H1 (cell line): ENCODE measurements at regions not wholly inside any gene's neighbourhood (a gene's known extent, or its start where the extent isn't known, plus 50 kb on each side); places are given as distances from the start of the nearest gene placed in this dataset.

Experiments used
- CTCF ChIA-PET: fragments of 300-600 bp; sonication (Branson Sonifier 250); formaldehyde crosslinking; loops from one replicate; lab custom pipeline; 2021; ENCODE audit not compliant: partially characterized antibody; lab: Charles Lee
- POLR2A ChIA-PET: fragments of 300-600 bp; sonication (Branson Sonifier 250); formaldehyde crosslinking; loops from one replicate; lab custom pipeline; 2021; ENCODE audit warnings: inconsistent platforms; ENCODE audit not compliant: partially characterized antibody; lab: Charles Lee
- DNase-seq, 2 experiments: peaks; one replicate each; pipeline versions ENCODE4 v3.0.0 to v3.0.0-alpha.2; 2010 to 2022; ENCODE audit warnings: low spot score in 2 of 2, low read depth in 1 of 2, mixed read lengths in 1 of 2
- FAIRE-seq: peaks from 2 replicates; lab custom pipeline; 2011; peaks lifted over from hg19 to GRCh38; lab: Jason Lieb, UNC
- H2AFZ ChIP-seq: 2 replicates; pipeline ENCODE4 v1.8.1; 2012; ENCODE audit warnings: low read length, inconsistent platforms
- H2AK5ac ChIP-seq: 2 replicates; pipeline ENCODE4 v1.6.1; 2013; ENCODE audit warnings: low read depth, low read length
- H2BK120ac ChIP-seq: replicated peaks from 2 replicates; pipeline ENCODE3; 2013; ENCODE audit warnings: low read depth, low read length, inconsistent platforms
- H2BK12ac ChIP-seq: 2 replicates; pipeline ENCODE4 v1.6.1; 2013; ENCODE audit warnings: low read depth, low read length
- H2BK15ac ChIP-seq: 2 replicates; pipeline ENCODE4 v1.6.1; 2013; ENCODE audit warnings: low read length
- H2BK20ac ChIP-seq: 2 replicates; pipeline ENCODE4 v1.6.1; 2013; ENCODE audit warnings: low read length
- H2BK5ac ChIP-seq: 2 replicates; pipeline ENCODE4 v1.6.1; 2013; ENCODE audit warnings: low read depth, low read length
- H3K14ac ChIP-seq: 2 replicates; pipeline ENCODE4 v1.6.1; 2013; ENCODE audit warnings: inconsistent platforms; ENCODE audit not compliant: insufficient read length
- H3K18ac ChIP-seq: 2 replicates; pipeline ENCODE4 v1.6.1; 2013; ENCODE audit warnings: low read length; ENCODE audit errors: extremely low read depth
- H3K23ac ChIP-seq: 2 replicates; pipeline ENCODE4 v1.6.1; 2013; ENCODE audit warnings: inconsistent platforms; ENCODE audit not compliant: insufficient read length
- H3K23me2 ChIP-seq: 2 replicates; pipeline ENCODE4 v1.6.1; 2013; ENCODE audit warnings: low read depth, low read length
- H3K27ac ChIP-seq: 2 replicates; pipeline ENCODE4 v1.6.1; 2011; ENCODE audit warnings: low read depth, low read length, inconsistent platforms
- H3K27me3 ChIP-seq, 4 experiments: replicated peaks in 1 of 4; 1 replicate in 1 of 4; 2 replicates in 3 of 4; pipeline versions ENCODE4 v1.6.1 to v1.8.1; 2011 to 2013; ENCODE audit warnings: low read length in 3 of 4, mild to moderate bottlenecking in 3 of 4, inconsistent platforms in 2 of 4, mixed read lengths in 2 of 4, moderate library complexity in 1 of 4; ENCODE audit not compliant: control insufficient read depth in 3 of 4, insufficient read depth in 3 of 4; ENCODE audit errors: extremely low read depth in 1 of 4
- H3K36me3 ChIP-seq, 4 experiments: 2 replicates each; pipeline versions ENCODE4 v1.6.1 to v1.8.1; 2011 to 2013; ENCODE audit warnings: mild to moderate bottlenecking in 4 of 4, low read length in 3 of 4, moderate library complexity in 2 of 4, control low read depth in 1 of 4, inconsistent platforms in 1 of 4; ENCODE audit not compliant: insufficient read depth in 4 of 4, control insufficient read depth in 2 of 4
- H3K4ac ChIP-seq: replicated peaks from 2 replicates; pipeline ENCODE3; 2013; ENCODE audit warnings: low read length, low read depth, mixed read lengths, inconsistent platforms; ENCODE audit not compliant: insufficient read length
- H3K4me1 ChIP-seq, 4 experiments: replicated peaks in 1 of 4; 1 replicate in 1 of 4; 2 replicates in 3 of 4; pipeline versions ENCODE4 v1.6.1 to v1.8.1; 2011 to 2013; ENCODE audit warnings: low read length in 3 of 4, inconsistent platforms in 2 of 4, mixed read lengths in 1 of 4; ENCODE audit not compliant: insufficient read depth in 4 of 4, control insufficient read depth in 3 of 4
- H3K4me2 ChIP-seq, 2 experiments: 2 replicates each; pipeline versions ENCODE4 v1.6.1 to v1.8.1; 2011 to 2013; ENCODE audit warnings: low read depth in 2 of 2, low read length in 2 of 2, control low read depth in 1 of 2, inconsistent platforms in 1 of 2, mild to moderate bottlenecking in 1 of 2; ENCODE audit not compliant: insufficient read depth in 1 of 2
- H3K4me3 ChIP-seq, 4 experiments: fragments of 200-600, 300-600 bp in 1 of 4; sonication (generic), shearing (Covaris generic), sonication (Bioruptor Twin) in 1 of 4; 2 replicates each; pipeline versions ENCODE4 v1.5.1 to v1.8.1; 2011 to 2016; ENCODE audit warnings: low read length in 4 of 4, low read depth in 3 of 4, control low read depth in 2 of 4, inconsistent platforms in 2 of 4, mild to moderate bottlenecking in 2 of 4, mixed read lengths in 1 of 4, moderate library complexity in 1 of 4; ENCODE audit not compliant: insufficient read depth in 2 of 4; ENCODE audit errors: extremely low read depth in 1 of 4
- H3K56ac ChIP-seq: replicated peaks from 2 replicates; pipeline ENCODE3; 2013; ENCODE audit warnings: low read depth, mild to moderate bottlenecking, mixed read lengths, low read length, inconsistent platforms; ENCODE audit not compliant: insufficient read length
- H3K79me1 ChIP-seq: 2 replicates; pipeline ENCODE4 v1.6.1; 2013; ENCODE audit warnings: low read depth, low read length, control low read depth
- H3K79me2 ChIP-seq, 2 experiments: 2 replicates each; pipeline versions ENCODE4 v1.6.1 to v1.8.1; 2012 to 2013; ENCODE audit warnings: low read length in 2 of 2, mild to moderate bottlenecking in 2 of 2, inconsistent platforms in 1 of 2; ENCODE audit not compliant: insufficient read depth in 2 of 2, control insufficient read depth in 1 of 2
- H3K9ac ChIP-seq, 4 experiments: replicated peaks in 1 of 4; 1 replicate in 1 of 4; 2 replicates in 3 of 4; pipeline versions ENCODE4 v1.6.1 to v1.8.1; 2011 to 2013; ENCODE audit warnings: low read depth in 3 of 4, low read length in 3 of 4, control low read depth in 2 of 4, mild to moderate bottlenecking in 2 of 4, moderate library complexity in 2 of 4, inconsistent platforms in 1 of 4; ENCODE audit errors: extremely low read depth in 1 of 4
- H3K9me3 ChIP-seq, 2 experiments: 2 replicates each; pipeline versions ENCODE4 v1.6.1 to v1.8.1; 2012 to 2013; ENCODE audit warnings: mild to moderate bottlenecking in 2 of 2, moderate library complexity in 2 of 2, control low read depth in 1 of 2, inconsistent platforms in 1 of 2, low read depth in 1 of 2, low read length in 1 of 2, mixed read lengths in 1 of 2; ENCODE audit not compliant: insufficient read depth in 2 of 2
- H4K20me1 ChIP-seq, 2 experiments: replicated peaks in 1 of 2; 2 replicates each; pipeline versions ENCODE3 to v1.8.1; 2011 to 2013; ENCODE audit warnings: inconsistent platforms in 2 of 2, low read length in 2 of 2, mild to moderate bottlenecking in 1 of 2; ENCODE audit not compliant: insufficient read depth in 2 of 2, control insufficient read depth in 1 of 2
- H4K5ac ChIP-seq: 2 replicates; pipeline ENCODE4 v1.6.1; 2013; ENCODE audit warnings: low read length, low read depth, mixed read lengths, inconsistent platforms; ENCODE audit not compliant: insufficient read length
- H4K8ac ChIP-seq: 2 replicates; pipeline ENCODE4 v1.8.0; 2013; ENCODE audit warnings: mild to moderate bottlenecking, moderate library complexity, low read length, inconsistent platforms; ENCODE audit not compliant: insufficient read depth; ENCODE audit errors: extremely low read depth
- H4K91ac ChIP-seq: replicated peaks from 2 replicates; pipeline ENCODE3; 2013; ENCODE audit warnings: low read length, mixed read lengths, inconsistent platforms; ENCODE audit not compliant: insufficient read length
- CTCF ChIP-seq, 3 experiments: IDR thresholded peaks; 1 replicate in 2 of 3; 2 replicates in 1 of 3; pipeline versions ENCODE4 v1.5.1 to v1.6.1; 2011; ENCODE audit warnings: low read length in 3 of 3, mild to moderate bottlenecking in 3 of 3, inconsistent platforms in 2 of 3, low read depth in 1 of 3, moderate library complexity in 1 of 3; ENCODE audit not compliant: insufficient read depth in 1 of 3; ENCODE audit errors: control extremely low read depth in 1 of 3
- GTF2F1 ChIP-seq: IDR thresholded peaks from 2 replicates; pipeline ENCODE4 v1.6.1; 2012; ENCODE audit warnings: low read depth, low read length, improper control_type of control experiment, borderline replicate concordance
- JUN ChIP-seq: IDR thresholded peaks from 2 replicates; pipeline ENCODE4 v1.6.1; 2011; ENCODE audit warnings: low read depth, mild to moderate bottlenecking, improper control_type of control experiment, low read length
- PHF8 ChIP-seq: fragments of 200-600 bp; sonication (generic); conservative IDR thresholded peaks from 2 replicates; pipeline ENCODE4 v1.7.1; 2012; ENCODE audit warnings: low read depth, mild to moderate bottlenecking, inconsistent platforms, low read length, moderate library complexity
- RAD21 ChIP-seq, 2 experiments: IDR thresholded peaks in 1 of 2; conservative IDR thresholded peaks in 1 of 2; 2 replicates each; pipeline ENCODE4 v1.6.1; 2011; ENCODE audit warnings: low read depth in 2 of 2, low read length in 2 of 2, improper control_type of control experiment in 1 of 2, inconsistent platforms in 1 of 2, mild to moderate bottlenecking in 1 of 2, moderate library complexity in 1 of 2
- SAP30 ChIP-seq: fragments of 300-600 bp; sonication (generic); IDR thresholded peaks from 2 replicates; pipeline ENCODE4 v1.7.1; 2012; ENCODE audit warnings: low read length, moderate library complexity, mild to moderate bottlenecking, inconsistent platforms; ENCODE audit not compliant: insufficient read depth, insufficient replicate concordance
- SP1 ChIP-seq: IDR thresholded peaks from 2 replicates; pipeline ENCODE4 v1.6.1; 2011; ENCODE audit warnings: low read depth, low read length
- SP2 ChIP-seq: IDR thresholded peaks from 2 replicates; pipeline ENCODE4 v1.6.1; 2012; ENCODE audit warnings: mild to moderate bottlenecking, low read length, inconsistent platforms
- SUZ12 ChIP-seq: fragments of 200-600 bp; sonication (generic); IDR thresholded peaks from 2 replicates; pipeline ENCODE4 v1.6.1; 2012; ENCODE audit warnings: mild to moderate bottlenecking, inconsistent platforms, low read length, moderate library complexity, mixed read lengths
- YY1 ChIP-seq: IDR thresholded peaks from 2 replicates; pipeline ENCODE4 v1.6.1; 2011; ENCODE audit warnings: low read depth, mild to moderate bottlenecking, low read length
- WGBS, 2 experiments: shearing (Covaris generic) in 1 of 2; methylation state at CpG; one replicate each; pipeline versions ENCODE4 v1.1.6 to v1.1.7; 2013 to 2015; ENCODE audit warnings: low lambda C conversion rate in 2 of 2, mixed read lengths in 2 of 2, inconsistent platforms in 1 of 2, low coverage in 1 of 2, missing lambda C conversion rate in 1 of 2; ENCODE audit not compliant: insufficient replicate concordance in 2 of 2, insufficient coverage in 1 of 2, insufficient read length in 1 of 2; ENCODE audit errors: extremely low coverage in 1 of 2, missing lambda C conversion rate in 1 of 2; 5-methylcytosine and 5-hydroxymethylcytosine counted together

GRCh38 chr5:103808464-103809106 lies 246.0 kb upstream of the NUDT12 start:
- Histone ChIP-seq H3K79me1 (no peaks in the 10 kb centered on the region), H3K14ac (no peak overlapping the region), H4K8ac (no peak overlapping the region), H3K36me3 (no peaks in the 10 kb centered on the region), H4K5ac (no peak overlapping the region), H2BK120ac (no peak overlapping the region), H4K91ac (no peak overlapping the region), H3K23me2 (no peaks in the 10 kb centered on the region), H3K9ac (no peak overlapping the region), H3K4me1 (no peaks in the 10 kb centered on the region), H3K23ac (no peak overlapping the region), H3K4ac (no peak overlapping the region), H2BK20ac (no peak overlapping the region), H3K9me3 (no peaks in the 10 kb centered on the region), H3K4me2 (no peak overlapping the region), H3K79me2 (no peaks in the 10 kb centered on the region), H2AK5ac (no peak overlapping the region), H3K56ac (no peak overlapping the region), H3K18ac (no peak overlapping the region), H2BK12ac (no peak overlapping the region), H2AFZ (no peak overlapping the region), H2BK15ac (no peak overlapping the region), H3K27me3 (no peaks in the 10 kb centered on the region), H2BK5ac (no peak overlapping the region), H3K4me3 (no peak overlapping the region), H4K20me1 (no peaks in the 10 kb centered on the region), H3K27ac (no peak overlapping the region)
- peak; percentile 17 to 45 for DNase-seq
- ChIA-PET CTCF (interaction anchor here (0.6 to 3.7 kb wide), 37 partner anchors 8 to 674 kb away, joined by 3 to 46 read pairs (median 4); no protein-coding TSS in a partner anchor), POLR2A (no interaction called here)
- peak; percentile 45 for FAIRE-seq
- WGBS, 2 experiments, result 54% methylated on average over 3 of the region's 3 CpGs; no CpG with 5 or more reads in 1 of the 2 experiments
- TF ChIP-seq YY1 (peak; percentile 54; the same call in 1 of the 2 replicates), SAP30 (no peak), RAD21 (IDR thresholded peaks at IDR 0.05 in 1 of 2, conservative IDR thresholded peaks at IDR 0.05 in 1 of 2; ENCODE audit: low read depth in 2 of 2, low read length in 2 of 2) (peak; percentile 99), JUN (no peak), CTCF (IDR thresholded peaks at IDR 0.05; ENCODE audit: control extremely low read depth in 1 of 3, insufficient read depth in 1 of 3, low read depth in 1 of 3, low read length in 3 of 3) (peak in 2 of 3 experiments; percentile 82 to 97; a peak in 3 of 4 replicates), SUZ12 (no peak), SP1 (no peak), PHF8 (no peak), SP2 (no peak), GTF2F1 (no peak)
